Loucy (cell line): ENCODE measurements at regions not wholly inside any gene's neighbourhood (a gene's known extent, or its start where the extent isn't known, plus 50 kb on each side); places are given as distances from the start of the nearest gene placed in this dataset.

Source experiments
- CTCF ChIP-seq: fragments of 200-600 bp; sonication (generic); conservative IDR thresholded peaks from 2 replicates; pipeline ENCODE4 v1.5.1; 2014; ENCODE audit warnings: mild to moderate bottlenecking, antibody characterized with exemption, low read length
- EZH2phosphoT487 ChIP-seq: fragments of 200-600 bp; IDR thresholded peaks from 2 replicates; pipeline ENCODE4 v1.6.1; 2018; ENCODE audit warnings: antibody characterized with exemption, mild to moderate bottlenecking, moderate library complexity, borderline replicate concordance

- TF ChIP-seq CTCF = no peak
- TF ChIP-seq EZH2phosphoT487 = no peak
Observed at GRCh38 chr6:115832186-115832585, 228.5 kb downstream of the FRK start.
